ENCODE measurements at regions not wholly inside any gene's neighbourhood (a gene's known extent, or its start where the extent isn't known, plus 50 kb on each side); places are given as distances from the start of the nearest gene placed in this dataset.

GRCh38 chr9:115879451-115879850 lies 274.1 kb upstream of the PAPPA start:
- TF ChIP-seq REST (IDR thresholded peaks at IDR 0.05; ENCODE audit: low read depth) (no peak), EP300 (IDR thresholded peaks at IDR 0.05; ENCODE audit: borderline replicate concordance) (no peak), RAD21 (IDR thresholded peaks at IDR 0.05; ENCODE audit: low read depth) (no peak), ZBTB7A (IDR thresholded peaks at IDR 0.05; ENCODE audit: low read depth) (no peak), TAF1 (IDR thresholded peaks at IDR 0.05; ENCODE audit: low read depth) (no peak), CREB1 (IDR thresholded peaks at IDR 0.05; ENCODE audit: low read depth) (no peak), TEAD4 (IDR thresholded peaks at IDR 0.05) (no peak), NFIC (IDR thresholded peaks at IDR 0.05) (no peak), FOXM1 (IDR thresholded peaks at IDR 0.05; ENCODE audit: borderline replicate concordance, low read depth) (no peak), USF1 (IDR thresholded peaks at IDR 0.05) (no peak), CEBPB (IDR thresholded peaks at IDR 0.05) (no peak), YY1 (IDR thresholded peaks at IDR 0.05; ENCODE audit: low read depth) (no peak)
